ENCODE measurements at regions not wholly inside any gene's neighbourhood (a gene's known extent, or its start where the extent isn't known, plus 50 kb on each side); places are given as distances from the start of the nearest gene placed in this dataset.

GRCh38 chr5:97907646-97908400 lies 724.8 kb upstream of the RIOK2 start:
- ChIA-PET POLR2A (no interaction called here), CTCF (no interaction called here)

GRCh38 chr5:97909541-97909940 lies 726.5 kb upstream of the RIOK2 start:
- ChIA-PET POLR2A (no interaction called here), CTCF (no interaction called here)

- POLR2A ChIA-PET: no interaction called here
Observed at GRCh38 chr5:97914483-97914882, 731.4 kb upstream of the RIOK2 start.

GRCh38 chr5:97915106-97915505 lies 732.1 kb upstream of the RIOK2 start:
- POLR2A ChIA-PET: no interaction called here
- CTCF ChIA-PET: no interaction called here

More at GRCh38 chr5:97914483-97914882, 731.4 kb upstream of the RIOK2 start:
- CTCF ChIA-PET: no interaction called here

- CTCF ChIA-PET: no interaction called here
- POLR2A ChIA-PET: no interaction called here
Observed at GRCh38 chr5:97918057-97918456, 735.0 kb upstream of the RIOK2 start.

GRCh38 chr5:97918620-97919019 lies 735.6 kb upstream of the RIOK2 start:
- POLR2A ChIA-PET: no interaction called here
- CTCF ChIA-PET: no interaction called here

- CTCF ChIA-PET: no interaction called here
- POLR2A ChIA-PET: no interaction called here
Observed at GRCh38 chr5:97919719-97920118, 736.7 kb upstream of the RIOK2 start.

GRCh38 chr5:97922776-97923175 lies 739.7 kb upstream of the RIOK2 start:
- ChIA-PET CTCF (no interaction called here), POLR2A (no interaction called here)

GRCh38 chr5:97923496-97923895 lies 740.4 kb upstream of the RIOK2 start:
- CTCF ChIA-PET: no interaction called here
- POLR2A ChIA-PET: no interaction called here

- POLR2A ChIA-PET: no interaction called here
- CTCF ChIA-PET: no interaction called here
Observed at GRCh38 chr5:97923997-97924396, 741.0 kb upstream of the RIOK2 start.

- CTCF ChIA-PET: no interaction called here
- POLR2A ChIA-PET: no interaction called here
Observed at GRCh38 chr5:97929383-97929782, 746.3 kb upstream of the RIOK2 start.

GRCh38 chr5:97931829-97932228 lies 748.8 kb upstream of the RIOK2 start:
- ChIA-PET CTCF (no interaction called here), POLR2A (no interaction called here)

GRCh38 chr5:97936231-97936630 lies 753.2 kb upstream of the RIOK2 start:
- ChIA-PET POLR2A (no interaction called here), CTCF (no interaction called here)

GRCh38 chr5:97937846-97938245 lies 754.8 kb upstream of the RIOK2 start:
- CTCF ChIA-PET: no interaction called here

GRCh38 chr5:97943036-97943435 lies 760.0 kb upstream of the RIOK2 start:
- ChIA-PET POLR2A (no interaction called here), CTCF (no interaction called here)

More at GRCh38 chr5:97937846-97938245, 754.8 kb upstream of the RIOK2 start:
- POLR2A ChIA-PET: no interaction called here

- POLR2A ChIA-PET: no interaction called here
- CTCF ChIA-PET: no interaction called here
Observed at GRCh38 chr5:97951139-97951538, 768.1 kb upstream of the RIOK2 start.

GRCh38 chr5:97955450-97955849 lies 772.4 kb upstream of the RIOK2 start:
- ChIA-PET POLR2A (no interaction called here), CTCF (no interaction called here)

GRCh38 chr5:97967292-97967691 lies 784.2 kb upstream of the RIOK2 start:
- ChIA-PET POLR2A (no interaction called here), CTCF (no interaction called here)

GRCh38 chr5:97968346-97968745 lies 785.3 kb upstream of the RIOK2 start:
- POLR2A ChIA-PET: no interaction called here
- CTCF ChIA-PET: no interaction called here

GRCh38 chr5:97979740-97980139 lies 793.7 kb upstream of the RGMB start:
- CTCF ChIA-PET: no interaction called here
- POLR2A ChIA-PET: no interaction called here

GRCh38 chr5:97980291-97980690 lies 793.2 kb upstream of the RGMB start:
- ChIA-PET POLR2A (no interaction called here), CTCF (interaction anchor here (0.6 kb wide), 1 partner anchor 11 kb away, joined by 3 read pairs; no protein-coding TSS in a partner anchor)

GRCh38 chr5:97986069-97986468 lies 787.4 kb upstream of the RGMB start:
- ChIA-PET CTCF (no interaction called here), POLR2A (no interaction called here)

- ChIA-PET POLR2A (no interaction called here), CTCF (interaction anchor here (1.0 kb wide), 1 partner anchor 11 kb away, joined by 3 read pairs; no protein-coding TSS in a partner anchor)
Observed at GRCh38 chr5:97991236-97991635, 782.2 kb upstream of the RGMB start.

All from activated CD8-positive, alpha-beta memory T cell treated with anti-CD3 and anti-CD28 coated beads for 36 hours (primary cell).